Upper lobe of left lung (tissue), 4 donors: ENCODE measurements at regions not wholly inside any gene's neighbourhood (a gene's known extent, or its start where the extent isn't known, plus 50 kb on each side); places are given as distances from the start of the nearest gene placed in this dataset.

ENCODE experiments used
- POLR2A ChIP-seq, 4 donors: fragments of 450-650 bp; IDR thresholded peaks; one replicate each; pipeline ENCODE4 v1.5.1; 2016 to 2017; ENCODE audit warnings: antibody characterized with exemption in 4 of 4, mild to moderate bottlenecking in 2 of 4
- TF ChIP-seq, protein P1 (sequence below), 6 experiments: fragments of 450-650 bp in 4 of 6; fragments of 200-600 bp in 2 of 6; sonication (generic) in 2 of 6; IDR thresholded peaks; one replicate each; pipeline ENCODE4 v1.5.1; 2016 to 2019; ENCODE audit warnings: antibody characterized with exemption in 6 of 6

GRCh38 chr15:88748081-88748480, 55.2 kb upstream of the ACAN start:
- TF ChIP-seq, protein P1, sequence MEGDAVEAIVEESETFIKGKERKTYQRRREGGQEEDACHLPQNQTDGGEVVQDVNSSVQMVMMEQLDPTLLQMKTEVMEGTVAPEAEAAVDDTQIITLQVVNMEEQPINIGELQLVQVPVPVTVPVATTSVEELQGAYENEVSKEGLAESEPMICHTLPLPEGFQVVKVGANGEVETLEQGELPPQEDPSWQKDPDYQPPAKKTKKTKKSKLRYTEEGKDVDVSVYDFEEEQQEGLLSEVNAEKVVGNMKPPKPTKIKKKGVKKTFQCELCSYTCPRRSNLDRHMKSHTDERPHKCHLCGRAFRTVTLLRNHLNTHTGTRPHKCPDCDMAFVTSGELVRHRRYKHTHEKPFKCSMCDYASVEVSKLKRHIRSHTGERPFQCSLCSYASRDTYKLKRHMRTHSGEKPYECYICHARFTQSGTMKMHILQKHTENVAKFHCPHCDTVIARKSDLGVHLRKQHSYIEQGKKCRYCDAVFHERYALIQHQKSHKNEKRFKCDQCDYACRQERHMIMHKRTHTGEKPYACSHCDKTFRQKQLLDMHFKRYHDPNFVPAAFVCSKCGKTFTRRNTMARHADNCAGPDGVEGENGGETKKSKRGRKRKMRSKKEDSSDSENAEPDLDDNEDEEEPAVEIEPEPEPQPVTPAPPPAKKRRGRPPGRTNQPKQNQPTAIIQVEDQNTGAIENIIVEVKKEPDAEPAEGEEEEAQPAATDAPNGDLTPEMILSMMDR (IDR thresholded peaks at IDR 0.05), result no peak
- no peak for TF ChIP-seq POLR2A (IDR thresholded peaks at IDR 0.05)
